BE2C (cell line): ENCODE measurements at regions not wholly inside any gene's neighbourhood (a gene's known extent, or its start where the extent isn't known, plus 50 kb on each side); places are given as distances from the start of the nearest gene placed in this dataset.

ENCODE experiments used
- DNase-seq: peaks from one replicate; pipeline ENCODE4 v3.0.0-alpha.2; 2020
- H3K27me3 ChIP-seq: fragments of 250-450 bp; sonication (Bioruptor Pico); 2 replicates; pipeline ENCODE4 v1.5.1; 2020; ENCODE audit warnings: mild to moderate bottlenecking
- H3K36me3 ChIP-seq: fragments of 250-450 bp; sonication (Bioruptor Pico); 2 replicates; pipeline ENCODE4 v1.5.1; 2020; ENCODE audit warnings: mild to moderate bottlenecking
- H3K4me1 ChIP-seq: fragments of 250-450 bp; sonication (Bioruptor Pico); 2 replicates; pipeline ENCODE4 v1.5.1; 2020
- H3K4me3 ChIP-seq: 2 replicates; pipeline ENCODE4 v1.5.1; 2011; ENCODE audit warnings: low read depth, low read length
- H3K9me3 ChIP-seq: fragments of 250-450 bp; sonication (Bioruptor Pico); 2 replicates; pipeline ENCODE4 v1.5.1; 2020
- CTCF ChIP-seq: IDR thresholded peaks from 2 replicates; pipeline ENCODE4 v1.5.1; 2012; ENCODE audit warnings: mild to moderate bottlenecking, low read depth, low read length

GRCh38 chr9:12516031-12516430, 177.2 kb upstream of the TYRP1 start:
- Histone ChIP-seq H3K27me3 (no peaks in the 10 kb centered on the region; the same call in 1 of the 2 replicates), H3K9me3 (no peaks in the 10 kb centered on the region), H3K36me3 (no peaks in the 10 kb centered on the region), H3K4me1 (no peaks in the 10 kb centered on the region), H3K4me3 (no peak overlapping the region)
- DNase-seq, result no peak
- no peak for TF ChIP-seq CTCF

DNA sequence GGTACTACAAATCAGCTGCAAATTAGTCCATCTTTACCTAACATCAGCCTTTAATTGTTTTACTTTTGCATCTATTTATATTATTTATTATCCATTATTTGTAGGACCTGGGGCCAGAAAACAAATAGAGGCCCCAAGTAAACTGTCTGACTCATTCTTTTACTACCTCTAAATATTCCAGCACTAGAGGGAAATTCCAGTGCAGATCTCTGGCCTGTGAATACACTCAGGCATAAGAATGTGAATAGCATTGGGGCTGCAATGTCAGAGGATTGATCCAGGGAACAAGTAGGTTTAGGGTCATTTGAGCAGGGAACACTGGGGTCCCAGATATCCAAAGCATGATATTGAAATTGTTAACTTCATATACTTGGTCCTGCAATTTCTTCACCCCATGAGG, 176.6 kb upstream of the TYRP1 start:
- no peak for DNase-seq
- H3K4me3 ChIP-seq, result no peak overlapping the region
- H3K4me1 ChIP-seq, result no peaks in the 10 kb centered on the region
- H3K27me3 ChIP-seq, result no peaks in the 10 kb centered on the region; the same call in 1 of the 2 replicates
- H3K9me3 ChIP-seq, result no peaks in the 10 kb centered on the region
- no peaks in the 10 kb centered on the region for H3K36me3 ChIP-seq
- no peak for TF ChIP-seq CTCF

DNA sequence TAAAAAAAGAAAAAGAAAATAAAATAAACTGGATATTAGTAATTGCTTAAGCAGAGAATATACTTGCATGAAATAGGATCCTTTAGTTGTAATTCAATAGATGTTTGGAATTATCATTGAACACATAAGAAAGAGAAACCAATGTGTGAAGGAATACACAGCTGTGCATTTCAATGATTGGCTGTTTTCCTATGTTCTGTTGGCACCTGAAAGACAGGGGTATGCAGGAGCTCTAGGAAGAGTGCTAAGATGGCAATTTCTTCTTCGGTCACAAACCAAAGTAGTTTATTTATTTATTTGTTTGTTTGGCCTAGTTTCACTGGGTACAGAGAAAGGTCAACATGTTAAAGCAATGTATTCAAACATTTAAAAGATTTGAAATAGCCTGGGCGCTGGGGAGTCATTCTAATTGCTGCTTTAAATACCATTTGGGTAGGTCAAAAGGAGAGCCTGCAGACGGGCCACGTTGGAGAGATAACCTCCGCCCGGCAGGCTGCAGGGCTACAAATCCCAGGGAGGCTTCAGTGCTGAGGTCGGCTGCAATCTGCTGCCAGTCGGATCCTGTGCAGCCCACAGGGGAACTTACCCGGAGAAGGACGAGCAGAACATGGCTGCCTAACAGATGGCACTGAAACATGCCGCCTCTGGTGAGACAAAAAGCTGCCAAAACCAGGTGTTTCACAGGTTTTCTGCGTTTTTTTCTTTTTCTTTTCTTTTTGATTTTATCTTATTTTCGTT, 154.2 kb upstream of the TYRP1 start:
- peaks cover 8% of the 10 kb centered on the region; the same call in 1 of the 2 replicates for H3K27me3 ChIP-seq

DNA sequence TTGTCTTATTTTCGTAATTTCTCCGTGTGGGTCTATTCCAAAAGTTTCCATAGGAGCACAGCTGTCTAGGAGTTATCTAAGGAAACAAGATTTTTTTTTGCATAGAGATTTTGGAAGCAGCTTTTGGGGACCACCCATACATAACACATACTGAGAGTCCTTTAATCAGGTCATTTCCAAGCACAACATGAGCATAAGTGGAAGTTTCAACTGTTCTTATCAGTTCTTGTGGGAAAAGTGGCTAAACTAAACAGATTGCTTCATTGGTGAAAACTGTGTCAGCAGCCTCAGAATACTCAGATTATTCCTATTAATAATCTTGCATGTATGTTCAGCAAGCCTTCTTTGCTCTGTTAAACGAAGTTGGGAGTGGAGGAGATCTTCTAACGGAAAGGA, 153.6 kb upstream of the TYRP1 start:
- no peaks in the 10 kb centered on the region for H3K4me1 ChIP-seq
- DNase-seq, result no peak
- TF ChIP-seq CTCF, result no peak

More for the DNA sequence above, 154.2 kb upstream of the TYRP1 start:
- Histone ChIP-seq H3K9me3 (no peaks in the 10 kb centered on the region), H3K4me3 (no peak overlapping the region), H3K4me1 (no peaks in the 10 kb centered on the region), H3K36me3 (no peaks in the 10 kb centered on the region)
- DNase-seq, result peak; percentile 22
- TF ChIP-seq CTCF, result no peak

DNA sequence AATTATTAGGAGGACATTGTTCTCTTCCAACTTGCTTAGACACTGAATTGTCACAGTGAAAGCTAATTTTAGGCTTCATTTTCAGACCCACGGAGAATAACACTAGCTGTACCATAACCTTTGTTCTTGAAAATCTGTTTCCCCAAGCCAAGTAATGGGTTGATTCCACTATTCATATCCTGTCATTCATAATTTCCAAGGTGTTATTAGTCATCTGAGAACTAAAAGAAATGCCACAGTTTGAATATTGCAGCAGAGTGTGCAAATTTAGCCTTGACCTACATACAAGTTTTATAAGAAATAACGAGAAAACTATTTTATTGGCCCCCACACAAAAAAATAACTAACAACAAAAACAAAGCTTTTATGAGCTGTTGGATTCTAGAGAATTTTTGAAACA, 148.5 kb upstream of the TYRP1 start:
- Histone ChIP-seq H3K4me1 (no peaks in the 10 kb centered on the region), H3K27me3 (0 out of 2 replicates have a peak, but pooled peaks cover 7% of the 10 kb centered on the region), H3K4me3 (no peak overlapping the region), H3K36me3 (no peaks in the 10 kb centered on the region), H3K9me3 (no peaks in the 10 kb centered on the region)
- no peak for TF ChIP-seq CTCF
- DNase-seq, result no peak

More for the DNA sequence above, 153.6 kb upstream of the TYRP1 start:
- Histone ChIP-seq H3K4me3 (no peak overlapping the region), H3K27me3 (peaks cover 10% of the 10 kb centered on the region; the same call in 1 of the 2 replicates), H3K36me3 (no peaks in the 10 kb centered on the region), H3K9me3 (no peaks in the 10 kb centered on the region)

DNA sequence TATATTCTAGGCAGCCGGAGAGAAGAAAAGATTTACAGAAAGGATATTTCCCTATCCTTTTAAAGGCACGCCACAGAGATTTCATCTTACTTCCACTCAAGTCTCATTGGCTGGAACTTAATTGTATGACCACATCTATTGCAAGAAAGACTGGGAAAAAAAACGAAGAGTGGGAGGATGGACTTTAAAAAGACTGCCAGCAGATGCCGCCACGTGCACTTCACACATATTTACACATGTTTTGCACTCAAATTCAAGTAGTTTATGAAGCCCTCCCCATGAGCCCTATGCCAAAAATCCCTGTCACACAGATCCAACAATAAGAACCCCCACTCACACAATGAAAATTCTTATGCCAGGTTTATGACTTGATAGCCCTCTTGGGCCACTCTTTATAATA, 138.5 kb upstream of the TYRP1 start:
- TF ChIP-seq CTCF, result peak; percentile 38
- no peak overlapping the region for H3K4me3 ChIP-seq
- no peaks in the 10 kb centered on the region for H3K36me3 ChIP-seq
- H3K4me1 ChIP-seq, result no peaks in the 10 kb centered on the region
- peaks cover 6% of the 10 kb centered on the region; the same call in 1 of the 2 replicates for H3K27me3 ChIP-seq
- no peaks in the 10 kb centered on the region for H3K9me3 ChIP-seq
- DNase-seq, result peak; percentile 9
